Fibroblast of peridontal ligament (primary cell): ENCODE measurements at regions not wholly inside any gene's neighbourhood (a gene's known extent, or its start where the extent isn't known, plus 50 kb on each side); places are given as distances from the start of the nearest gene placed in this dataset.
A peak's percentile ranks its signal among the peaks of the same experiment; 100 is the strongest.
"Not testable (repeated sequence)": the region's sequence is repeated elsewhere in the genome, so short reads cannot be mapped to it uniquely, and the experiment has no call there.

Experiments
- DNase-seq: peaks from one replicate; pipeline ENCODE4 v3.0.0-alpha.2; 2010; ENCODE audit errors: extremely low read depth

- DNase-seq: peak; percentile 33
These were observed 225.0 kb downstream of the CYP26B1 start for GRCh38 chr2:71922499-71923142.

GRCh38 chr2:71922091-71922490 is 225.6 kb downstream of the CYP26B1 start:
- no peak for DNase-seq

GRCh38 chr2:71920819-71921218 is 226.8 kb downstream of the CYP26B1 start:
- DNase-seq: not testable (repeated sequence)

- peak; percentile 90 for DNase-seq
These were observed 228.0 kb downstream of the CYP26B1 start for GRCh38 chr2:71919708-71920107.

- no peak for DNase-seq
These were observed 237.4 kb downstream of the CYP26B1 start for GRCh38 chr2:71910277-71910676.

GRCh38 chr2:71908798-71909197 is 238.9 kb downstream of the CYP26B1 start:
- no peak for DNase-seq

GRCh38 chr2:71907503-71907902 is 240.2 kb downstream of the CYP26B1 start:
- no peak for DNase-seq

GRCh38 chr2:71906357-71906973 is 241.2 kb downstream of the CYP26B1 start:
- no peak for DNase-seq

- DNase-seq: no peak
These were observed 242.5 kb downstream of the CYP26B1 start for GRCh38 chr2:71905205-71905604.

- no peak for DNase-seq
These were observed 243.8 kb downstream of the CYP26B1 start for GRCh38 chr2:71903841-71904240.

- peak; percentile 38 for DNase-seq
These were observed 246.2 kb downstream of the CYP26B1 start for GRCh38 chr2:71901466-71901865.

GRCh38 chr2:71898851-71899681 is 248.6 kb downstream of the CYP26B1 start:
- DNase-seq: no peak

GRCh38 chr2:71898375-71898774 is 249.3 kb downstream of the CYP26B1 start:
- no peak for DNase-seq

- DNase-seq: no peak
These were observed 249.8 kb downstream of the CYP26B1 start for GRCh38 chr2:71897836-71898235.

GRCh38 chr2:71897137-71897480 is 250.6 kb downstream of the CYP26B1 start:
- no peak for DNase-seq

GRCh38 chr2:71896385-71897136 is 251.1 kb downstream of the CYP26B1 start:
- DNase-seq: no peak

GRCh38 chr2:71895320-71896161 is 252.1 kb downstream of the CYP26B1 start:
- DNase-seq: no peak

GRCh38 chr2:71894261-71894660 is 253.4 kb downstream of the CYP26B1 start:
- DNase-seq: no peak

- no peak for DNase-seq
These were observed 254.0 kb downstream of the CYP26B1 start for GRCh38 chr2:71893646-71894045.

- DNase-seq: no peak
These were observed 254.8 kb downstream of the CYP26B1 start for GRCh38 chr2:71892896-71893295.

GRCh38 chr2:71892423-71892730 is 255.3 kb downstream of the CYP26B1 start:
- DNase-seq: no peak
